ENCODE measurements at regions not wholly inside any gene's neighbourhood (a gene's known extent, or its start where the extent isn't known, plus 50 kb on each side); places are given as distances from the start of the nearest gene placed in this dataset.

DNA sequence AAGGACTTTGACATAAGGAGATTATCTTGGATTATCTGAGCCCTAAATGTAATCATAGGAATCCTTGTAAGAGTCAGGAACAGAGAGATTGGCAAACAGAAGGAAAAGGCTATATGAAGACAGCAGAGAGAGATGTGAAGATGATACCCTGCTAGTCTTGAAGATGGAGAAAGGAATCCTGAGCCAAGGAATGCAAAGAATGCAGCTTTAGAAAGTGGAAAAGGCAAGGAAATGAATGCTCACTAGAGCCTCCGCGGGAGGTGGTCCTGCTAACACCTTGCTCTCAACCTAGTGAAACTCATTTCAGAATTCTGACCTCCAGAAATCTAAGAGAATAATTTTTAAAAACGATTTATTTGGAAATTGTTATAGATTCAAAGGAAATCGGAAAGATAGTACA, 117.1 kb downstream of the TBXT start:
- DNase-seq, result no peak

DNA sequence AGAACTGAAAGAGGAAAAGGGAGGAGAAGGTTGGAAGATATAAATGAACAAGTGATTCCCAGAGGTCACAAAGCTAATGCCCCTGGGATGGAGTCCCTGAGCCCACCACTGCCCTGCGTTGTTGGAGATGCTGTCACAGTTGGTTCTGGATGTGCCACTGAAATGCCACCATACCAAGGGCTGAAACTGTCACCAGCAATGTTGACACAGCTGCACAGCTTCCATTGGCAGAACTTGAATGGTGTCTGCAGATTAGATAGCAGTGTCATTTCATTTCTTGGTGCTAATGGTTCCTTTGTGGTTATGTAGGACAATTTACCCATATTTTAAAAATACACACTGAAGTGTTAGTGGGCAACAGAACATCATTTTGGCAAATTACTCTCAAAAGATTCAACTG, 120.7 kb downstream of the TBXT start:
- no peak for DNase-seq

DNA sequence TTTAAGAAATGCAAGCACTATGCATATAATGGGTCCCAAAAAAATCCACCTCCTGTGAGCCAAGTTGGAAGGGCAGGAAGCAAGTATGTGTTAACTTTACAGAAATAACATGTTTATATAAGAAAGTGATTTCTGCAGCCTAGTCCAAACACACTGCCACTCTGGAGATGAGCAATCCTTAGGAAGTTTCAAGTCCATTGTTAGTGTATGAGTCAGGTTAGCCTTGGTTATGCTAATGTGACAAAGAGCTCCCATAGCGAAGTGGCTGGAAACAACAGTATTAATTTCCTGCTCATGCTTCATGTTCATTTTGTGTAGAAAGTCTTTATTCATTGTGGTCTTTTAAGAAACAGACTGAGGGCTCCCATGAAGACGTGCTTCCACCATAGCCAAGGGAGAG, 121.4 kb downstream of the TBXT start:
- DNase-seq, result no peak

DNA sequence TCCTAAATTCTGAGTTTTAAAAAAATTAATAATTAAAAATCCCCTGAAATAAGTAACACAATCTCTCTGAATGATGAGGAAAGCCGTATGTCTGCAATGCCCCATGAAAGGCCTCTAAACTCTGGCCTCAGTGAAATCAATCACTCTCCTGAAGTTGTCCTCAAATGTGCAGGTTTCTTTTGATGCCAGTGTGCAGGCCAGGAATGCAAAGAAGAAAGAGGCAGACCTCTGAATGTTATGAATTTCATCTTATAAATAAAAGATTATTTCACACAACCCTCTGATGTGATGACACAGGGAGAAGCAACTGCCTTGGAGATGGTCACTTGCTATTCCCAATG, 121.8 kb downstream of the TBXT start:
- no peak for DNase-seq

DNA sequence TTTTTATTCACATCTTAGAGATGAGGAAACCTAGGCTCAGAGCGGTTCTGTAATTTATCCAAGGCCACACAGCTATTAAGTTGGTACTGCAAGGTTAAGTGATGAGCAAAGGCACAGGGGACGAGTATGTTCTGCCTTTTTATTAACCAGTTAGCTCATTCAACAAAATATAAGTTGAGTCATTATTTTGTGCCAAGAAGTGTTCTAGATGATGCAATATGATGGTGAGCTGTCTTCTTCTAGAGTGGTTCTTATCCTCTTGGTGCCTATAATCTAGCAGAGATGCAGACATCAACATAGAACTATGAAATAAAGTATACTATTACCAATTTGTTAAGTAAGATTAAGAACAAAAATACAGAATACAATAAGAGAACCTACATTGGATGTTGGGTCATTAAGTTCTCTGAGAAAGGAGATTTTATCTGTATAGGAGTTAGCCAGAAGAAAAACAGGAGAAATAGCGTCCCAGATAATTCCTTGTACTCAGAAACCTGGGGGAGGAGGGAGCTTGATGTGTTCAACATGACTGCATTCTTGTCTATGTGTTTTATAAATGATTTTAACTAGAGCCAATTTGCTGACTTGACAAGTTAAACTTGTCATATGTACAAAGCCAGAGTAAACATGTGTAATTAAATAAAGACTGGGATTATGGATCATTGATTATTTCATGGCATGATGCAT, 122.3 kb downstream of the TBXT start:
- no peak for DNase-seq

DNA sequence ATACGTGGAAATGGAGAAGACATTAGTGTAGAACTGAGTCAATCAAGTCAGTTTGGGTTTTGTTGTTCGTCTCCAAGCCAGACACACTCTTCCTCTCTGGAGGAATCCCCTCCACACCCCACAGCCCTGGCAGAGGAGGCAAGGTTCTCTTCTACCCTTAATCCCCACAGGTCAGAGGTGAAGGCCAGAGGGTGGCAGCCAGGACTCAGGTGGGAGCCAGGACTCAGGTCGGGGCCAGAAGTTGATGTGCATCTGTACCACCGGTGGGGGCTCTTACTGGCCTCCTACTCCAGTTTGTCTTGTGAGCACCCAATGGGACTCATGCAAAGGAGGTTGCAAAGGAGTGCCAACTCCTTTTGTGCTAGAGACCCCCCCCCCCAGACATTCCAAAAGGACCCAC, 126.4 kb downstream of the TBXT start:
- no peak for DNase-seq

DNA sequence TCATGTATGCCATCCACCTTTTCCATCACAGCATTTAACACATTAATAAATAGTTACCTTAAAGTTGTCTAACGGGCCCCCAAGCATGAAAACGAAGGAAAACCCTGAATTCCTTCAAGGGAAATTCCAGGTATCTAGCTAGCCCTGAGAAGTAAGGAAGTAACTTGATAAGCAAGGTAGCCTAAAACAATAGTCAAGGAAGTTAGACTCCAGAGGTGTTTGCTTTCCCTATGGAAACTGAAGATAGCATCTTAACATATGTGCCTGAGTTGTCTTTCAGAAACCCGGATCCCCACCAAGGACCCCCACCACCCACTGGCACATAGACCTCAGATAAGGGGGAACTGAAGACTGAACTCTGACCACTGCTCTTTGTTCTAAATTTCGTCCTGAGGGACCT, 127.4 kb downstream of the TBXT start:
- no peak for DNase-seq

DNA sequence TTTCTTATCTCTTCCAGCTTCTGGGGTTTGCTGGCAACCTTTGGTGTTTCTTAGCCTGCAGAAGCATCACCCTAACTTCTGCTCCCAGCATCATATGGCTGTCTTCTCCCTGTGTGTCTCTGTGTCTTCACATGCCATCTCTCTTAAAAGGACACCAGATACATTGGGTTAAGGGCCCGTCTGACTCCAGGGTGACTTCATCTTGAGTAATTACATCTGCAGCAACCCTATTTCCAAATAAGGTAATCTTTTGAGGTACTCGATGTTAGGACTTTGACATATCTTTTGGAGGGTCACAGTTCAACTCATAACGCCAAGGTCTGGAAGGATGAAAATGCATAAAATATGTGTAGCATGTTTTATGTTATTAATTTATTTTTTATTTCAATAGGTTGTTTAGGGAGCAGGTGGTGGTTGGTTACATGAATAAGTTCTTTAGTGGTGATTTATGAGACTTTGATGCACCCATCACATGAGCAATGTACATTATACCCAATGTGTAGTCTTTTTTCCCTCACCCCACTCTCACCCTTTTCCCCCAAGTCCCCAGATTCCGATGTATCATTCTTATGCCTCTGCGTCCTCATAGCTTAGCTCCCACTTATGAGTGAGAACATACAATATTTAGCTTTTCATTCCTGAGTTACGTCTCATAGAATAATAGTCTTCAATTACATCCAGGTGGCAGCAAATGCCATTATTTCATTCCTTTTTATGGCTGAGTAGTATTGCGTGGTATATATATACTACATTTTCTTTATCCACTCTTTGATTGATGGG, 131.1 kb downstream of the TBXT start:
- DNase-seq, result no peak

DNA sequence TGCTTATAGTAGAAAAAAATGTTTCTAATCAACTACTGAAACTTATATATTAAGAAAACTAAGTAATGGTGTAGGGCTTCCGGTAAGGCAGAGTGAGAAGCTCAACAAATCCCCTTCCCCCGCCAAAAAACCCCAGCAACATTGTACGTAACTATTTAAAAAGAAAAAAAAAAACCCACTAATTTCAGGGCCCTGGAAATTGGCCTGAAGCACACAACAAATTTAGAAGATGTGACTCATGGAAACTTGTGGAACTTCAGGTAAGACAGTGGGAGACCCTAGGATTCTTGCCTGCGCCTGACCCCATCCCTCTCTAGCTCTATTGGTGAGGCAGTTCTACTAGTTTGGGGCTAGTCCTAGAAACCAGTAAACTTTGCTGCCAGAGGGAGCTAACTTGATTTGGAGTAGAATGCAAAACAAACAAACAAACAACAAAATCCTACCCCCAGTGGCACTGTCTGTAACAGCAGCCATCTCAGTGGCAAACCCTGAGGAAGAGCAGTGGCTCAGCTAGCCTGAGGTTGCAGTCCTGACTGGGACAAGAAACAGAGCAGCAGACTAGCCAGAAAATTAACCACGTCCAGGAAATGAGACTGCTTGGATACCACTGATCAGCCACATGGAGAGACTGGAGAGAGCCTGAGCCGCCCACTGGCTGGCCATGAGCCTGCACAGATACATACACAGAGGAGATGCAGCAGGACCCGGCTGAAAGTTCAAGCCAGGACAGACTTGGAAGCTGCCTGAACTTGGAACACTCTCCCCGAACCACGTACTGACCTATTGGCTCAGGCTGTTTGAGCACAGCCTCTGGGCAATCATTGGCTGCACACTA, 135.1 kb downstream of the TBXT start:
- no peak for DNase-seq

DNA sequence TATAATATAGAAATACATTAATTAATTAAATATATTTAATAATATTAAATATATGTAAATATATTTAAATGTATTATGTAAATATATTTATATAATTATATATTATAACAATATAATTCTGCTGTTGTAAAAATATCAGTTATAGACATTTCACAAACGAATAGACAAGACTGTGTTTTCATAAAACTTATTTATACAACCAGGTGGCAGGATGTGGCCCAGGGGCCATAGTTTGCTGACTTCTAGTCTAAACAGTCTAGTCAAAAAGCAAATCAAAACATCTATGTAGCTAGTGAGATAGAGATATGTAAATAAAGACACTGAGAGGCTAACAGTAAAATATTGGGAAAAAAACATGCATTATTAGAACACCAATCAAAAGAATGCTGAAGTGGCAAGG, 136.4 kb downstream of the TBXT start:
- DNase-seq, result no peak

DNA sequence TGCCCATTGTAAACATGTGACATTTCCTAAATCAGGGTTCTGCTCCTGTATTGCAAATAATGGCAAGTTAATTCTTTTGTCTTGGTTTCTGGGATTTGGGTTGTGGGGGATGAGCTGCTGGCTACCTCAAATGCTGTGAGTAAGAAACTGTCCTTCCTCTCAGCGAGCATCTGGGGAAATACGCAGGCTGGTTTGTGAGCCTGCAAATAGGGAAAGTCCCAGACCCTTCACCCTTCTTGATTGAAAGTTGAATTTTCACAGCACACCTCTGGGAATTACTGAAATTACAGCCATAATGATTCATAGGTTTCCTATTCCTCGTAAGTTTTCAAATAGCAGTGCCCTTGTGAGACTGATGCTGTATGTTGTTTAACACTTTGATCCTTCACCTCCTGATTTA, 138.1 kb downstream of the TBXT start:
- no peak for DNase-seq

DNA sequence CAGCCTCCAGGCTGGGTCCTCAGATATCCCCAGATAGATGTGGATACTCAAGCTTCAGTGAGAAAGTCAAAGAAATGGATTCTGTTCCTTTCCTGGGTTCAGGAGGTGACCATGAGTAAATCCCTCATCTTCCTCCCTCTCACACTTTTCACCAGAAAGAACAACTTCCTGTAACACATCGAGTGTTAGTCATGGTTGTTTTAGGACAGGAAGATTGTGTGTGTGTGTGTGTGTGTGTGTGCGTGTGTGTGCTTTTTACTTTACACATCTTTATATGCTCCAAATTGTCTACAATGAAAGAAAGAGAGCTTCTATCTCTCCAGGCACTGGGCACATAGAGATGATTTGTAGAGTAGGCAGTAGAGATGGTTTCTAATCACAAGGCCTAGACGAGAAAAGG, 139.9 kb downstream of the TBXT start:
- no peak for DNase-seq

DNA sequence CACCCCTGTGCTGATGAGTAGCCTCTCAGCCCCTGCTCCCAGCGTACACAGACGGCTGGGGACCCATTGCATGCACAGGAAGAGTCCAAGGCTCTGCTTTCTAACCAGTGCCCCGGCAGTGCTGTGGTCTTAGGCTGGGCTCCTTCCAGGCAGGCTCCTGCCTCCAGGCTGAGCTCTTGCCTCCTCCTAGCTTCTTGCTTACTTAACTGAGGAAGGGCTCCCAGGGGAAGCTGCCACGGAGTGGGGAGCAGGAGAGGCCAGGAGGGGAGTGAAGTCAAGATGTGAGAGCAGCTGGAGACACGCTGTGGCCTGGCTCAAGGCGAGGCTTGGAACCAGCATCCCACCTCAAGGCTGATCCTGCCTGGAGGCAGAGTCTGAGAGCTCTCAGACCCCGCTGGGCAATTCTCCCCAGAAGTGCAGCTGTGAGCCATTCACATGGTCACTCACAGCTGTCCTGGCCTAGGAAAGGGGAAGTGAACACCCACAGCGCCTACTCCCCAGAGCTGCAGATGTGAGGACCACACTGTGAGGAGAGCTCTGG, 141.0 kb downstream of the TBXT start:
- no peak for DNase-seq

DNA sequence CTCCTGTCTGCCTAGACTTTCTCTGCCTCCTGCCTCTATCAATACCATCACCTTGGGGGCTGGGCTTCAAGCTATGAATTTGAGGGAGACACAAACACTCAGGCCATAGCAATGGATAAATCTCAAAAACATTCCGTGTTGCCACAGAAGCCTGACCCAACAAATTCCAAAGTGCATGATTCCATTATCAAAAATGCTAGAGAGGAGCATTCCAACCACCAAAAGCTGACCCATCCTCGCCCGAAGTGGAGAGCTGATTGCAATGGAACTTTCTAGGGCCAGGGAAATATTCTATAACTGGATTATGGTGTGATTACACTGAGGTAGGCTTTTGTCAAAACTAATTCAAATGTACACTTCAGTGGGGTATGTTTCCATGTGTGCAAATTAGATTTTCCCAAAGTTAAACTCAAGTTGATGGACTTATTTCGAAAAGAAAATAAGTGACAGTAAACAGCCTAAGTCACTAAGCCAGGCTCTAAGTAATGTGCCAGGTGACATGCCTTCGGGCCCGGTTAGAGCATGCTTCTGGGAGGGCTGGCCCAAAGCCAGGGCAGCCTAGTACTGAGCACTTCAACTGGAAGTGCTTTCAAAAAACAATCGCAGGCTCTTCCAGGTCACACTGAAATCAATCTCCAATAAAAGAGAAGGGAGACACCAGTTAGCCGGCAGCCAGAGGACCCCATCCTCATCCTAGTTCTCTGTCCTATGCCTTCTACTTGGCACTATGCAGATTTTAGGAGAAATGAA, 142.3 kb downstream of the TBXT start:
- no peak for DNase-seq

DNA sequence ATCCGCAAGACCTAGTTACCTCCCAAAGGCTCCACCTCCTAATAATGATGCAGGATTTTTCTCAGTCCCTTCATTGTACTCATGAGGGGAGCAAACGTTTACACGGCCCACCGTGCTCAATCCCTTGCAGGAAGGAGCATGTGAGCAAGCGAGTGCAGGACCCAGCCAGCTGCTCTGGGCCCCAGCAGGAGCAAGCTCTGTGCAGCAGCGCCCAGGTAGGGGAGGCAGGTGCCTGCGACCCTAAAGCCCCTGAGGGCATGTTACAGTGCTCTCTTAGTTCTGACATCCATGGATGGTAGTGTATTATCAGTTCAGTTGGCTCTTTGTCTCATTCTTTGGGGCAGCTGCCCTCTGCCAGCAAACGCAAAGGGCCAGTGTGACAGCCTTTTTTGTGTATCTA, 143.4 kb downstream of the TBXT start:
- no peak for DNase-seq

DNA sequence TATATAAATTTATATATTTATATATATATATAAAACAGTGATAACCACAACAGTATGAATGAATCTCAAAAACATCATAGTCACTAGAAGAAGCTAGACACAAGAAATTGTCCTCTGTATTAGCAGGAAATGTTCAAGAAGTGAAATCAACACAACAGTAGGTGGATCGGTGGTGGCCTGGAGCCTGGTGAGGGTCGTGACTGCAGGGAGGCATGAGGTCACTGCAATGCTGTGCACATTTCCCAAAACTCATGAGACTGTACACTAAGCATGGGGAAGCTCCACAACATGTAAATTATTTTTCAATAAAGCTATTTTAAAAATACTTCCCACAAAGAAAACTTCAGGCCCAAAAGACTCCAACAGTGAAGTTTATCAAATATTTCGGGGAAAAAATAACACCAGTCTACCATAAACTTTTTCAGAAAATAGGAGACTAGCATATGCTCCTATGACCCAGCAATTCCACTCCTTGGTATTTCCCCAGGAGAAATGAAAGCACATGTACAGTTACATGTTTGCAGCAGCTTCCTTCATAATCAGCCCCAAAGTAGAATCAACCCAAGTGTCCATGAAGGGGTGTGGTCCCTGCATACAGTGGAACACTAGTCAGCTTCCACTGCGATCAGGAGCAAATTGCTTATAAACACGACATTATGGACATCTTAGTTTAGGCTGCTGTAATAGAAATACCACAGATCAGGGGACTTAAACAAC, 144.2 kb downstream of the TBXT start:
- DNase-seq, result no peak

DNA sequence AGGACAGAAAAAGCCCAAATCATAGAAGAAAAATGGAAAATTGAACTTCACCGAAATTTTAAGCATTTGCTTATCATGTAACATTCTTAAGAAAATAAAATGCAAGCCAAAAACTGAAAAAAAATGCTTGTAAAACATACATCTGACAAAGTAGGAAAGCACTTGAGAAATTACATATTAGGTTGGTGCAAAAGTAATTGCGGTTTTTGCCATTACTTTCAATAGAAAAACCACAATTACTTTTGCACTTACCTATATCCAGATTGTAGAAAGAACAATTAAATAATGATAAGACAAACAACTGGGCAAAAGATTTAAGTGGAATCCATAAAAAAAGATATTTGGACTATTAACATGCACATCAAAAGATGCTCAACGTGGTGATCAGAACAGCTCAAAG, 146.2 kb downstream of the TBXT start:
- no peak for DNase-seq

DNA sequence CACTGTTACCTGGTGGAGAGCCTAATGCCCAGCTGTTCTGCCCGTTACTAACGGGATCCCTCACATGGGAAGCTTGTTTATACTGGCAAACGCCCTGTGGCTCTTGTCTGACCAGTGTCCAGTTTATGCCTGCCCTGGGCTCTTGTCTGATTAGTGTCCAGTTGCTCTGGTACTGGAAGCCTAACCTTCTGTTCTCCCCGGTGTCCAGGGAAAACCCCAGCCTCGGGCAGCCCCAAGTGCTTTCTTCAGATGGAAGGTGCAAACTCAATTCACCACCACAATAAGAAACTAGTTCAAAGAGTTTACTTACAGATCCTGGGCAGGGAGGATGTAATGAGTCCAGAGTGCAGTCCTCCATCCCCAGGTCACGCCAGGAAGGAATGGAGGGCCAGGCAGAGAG, 148.4 kb downstream of the TBXT start:
- no peak for DNase-seq

DNA sequence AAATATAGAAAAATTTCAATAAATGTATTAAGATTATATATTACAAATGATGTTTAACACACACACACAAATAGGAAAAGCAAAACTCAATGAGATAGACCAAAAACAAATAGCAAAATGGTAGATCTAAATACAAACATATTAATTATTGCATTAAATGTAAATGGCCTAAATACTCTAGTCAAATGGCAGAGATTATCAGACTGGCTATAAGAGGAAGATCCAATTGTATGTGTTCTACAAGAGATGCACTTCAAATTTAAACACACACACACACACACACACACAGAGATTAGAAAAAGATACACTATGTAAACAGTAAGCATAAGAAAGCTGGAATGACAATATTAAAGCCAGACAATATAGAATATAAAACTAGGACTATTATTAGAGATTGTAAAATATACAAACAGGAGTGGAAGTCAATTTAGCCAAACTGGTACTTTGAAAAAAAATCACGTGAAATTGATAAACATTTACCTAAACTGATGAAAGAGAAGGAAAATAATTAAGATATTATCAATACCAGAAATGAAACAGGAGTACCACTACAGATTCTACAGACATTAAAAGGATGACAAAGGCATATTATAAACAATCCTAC, 150.5 kb downstream of the TBXT start:
- DNase-seq, result no peak

DNA sequence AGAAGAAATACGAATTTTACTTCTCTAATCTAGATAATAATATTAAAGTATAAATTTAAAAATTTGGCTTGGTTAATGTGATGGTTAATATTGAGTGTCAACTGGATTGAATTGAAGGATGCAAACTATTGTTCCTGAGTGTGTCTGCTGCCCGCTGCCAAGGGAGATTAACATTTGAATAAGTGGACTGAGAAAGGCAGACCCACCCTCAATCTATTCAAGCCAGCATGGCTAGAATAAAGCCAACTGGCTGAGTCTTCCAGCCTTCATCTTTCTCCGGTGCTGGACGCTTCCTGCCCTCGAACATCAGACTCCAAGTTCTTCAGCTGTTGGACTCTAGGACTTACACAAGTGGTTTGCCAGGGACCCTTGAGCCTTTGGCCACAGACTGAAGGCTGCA, 152.7 kb downstream of the TBXT start:
- no peak for DNase-seq

Measured in amygdala (tissue), 56 donors.